HepG2 (cell line): ENCODE measurements at regions not wholly inside any gene's neighbourhood (a gene's known extent, or its start where the extent isn't known, plus 50 kb on each side); places are given as distances from the start of the nearest gene placed in this dataset.

Experiments
- ATAC-seq: fragments of 200-7000 bp; cut with Tn5 transposase; 3 replicates; pipeline ENCODE4 v1.9.1; 2020; ENCODE audit warnings: mild to moderate bottlenecking, moderate library complexity
- BruUV-seq: library from RNA; stranded (reverse); fragments of 400-500 nt; replicated peaks from 2 replicates; lab custom pipeline; 2021; lab: Mats Ljungman, UMichigan
- CTCF ChIA-PET: fragments of 300-600 bp; formaldehyde crosslinking; extraction: SDS; loops from one replicate; lab custom pipeline; 2021; ENCODE audit warnings: low total read pairs, inconsistent platforms, low intra/inter-chr PET ratio; lab: Yijun Ruan, JAX
- POLR2A ChIA-PET: fragments of 350-600 bp; sonication (Branson Sonifier 250); formaldehyde crosslinking; loops from one replicate; lab custom pipeline; 2020; ENCODE audit warnings: antibody characterized with exemption, inconsistent platforms; lab: Yijun Ruan, JAX
- DNase-seq: peaks from one replicate; pipeline ENCODE4 v3.0.0-alpha.2; 2015; ENCODE audit warnings: low spot score
- FAIRE-seq: peaks from 3 replicates; lab custom pipeline; 2011; peaks lifted over from hg19 to GRCh38; lab: Jason Lieb, UNC
- H2AFZ ChIP-seq: one replicate; pipeline ENCODE4 v1.6.1; 2011; ENCODE audit warnings: low read length, inconsistent platforms
- H3K27ac ChIP-seq: fragments of 300-600 bp; 3 replicates; pipeline ENCODE4 v1.8.0; 2011; ENCODE audit warnings: mixed run types, mild to moderate bottlenecking, mixed read lengths, low read length, inconsistent platforms; ENCODE audit not compliant: insufficient read depth; ENCODE audit errors: extremely low read length
- H3K27me3 ChIP-seq, 2 experiments: fragments of 200-600 bp in 1 of 2; 2 replicates in 1 of 2; 3 replicates in 1 of 2; pipeline versions ENCODE4 v1.6.0 to v1.8.0; 2011; ENCODE audit warnings: low read length in 2 of 2, mild to moderate bottlenecking in 2 of 2, moderate library complexity in 2 of 2, inconsistent platforms in 1 of 2; ENCODE audit not compliant: insufficient read depth in 2 of 2, control insufficient read depth in 1 of 2
- H3K36me3 ChIP-seq, 2 experiments: fragments of 200-600 bp in 1 of 2; replicated peaks in 1 of 2; 2 replicates in 1 of 2; 3 replicates in 1 of 2; pipeline versions ENCODE4 v1.5.1 to v1.8.0; 2011; ENCODE audit warnings: low read length in 2 of 2, inconsistent platforms in 1 of 2; ENCODE audit not compliant: insufficient read depth in 2 of 2, control insufficient read depth in 1 of 2
- H3K4me1 ChIP-seq: 2 replicates; pipeline ENCODE4 v1.5.1; 2012; ENCODE audit warnings: low read length, inconsistent platforms; ENCODE audit not compliant: insufficient read depth
- H3K4me2 ChIP-seq: 2 replicates; pipeline ENCODE4 v1.6.0; 2011; ENCODE audit warnings: low read depth, low read length, inconsistent platforms
- H3K4me3 ChIP-seq, 3 experiments: fragments of 200-600 bp in 1 of 3; sonication (generic), shearing (Covaris generic) in 1 of 3; replicated peaks in 1 of 3; 2 replicates each; pipeline ENCODE4 v1.5.1; 2011 to 2016; ENCODE audit warnings: low read length in 3 of 3, inconsistent platforms in 2 of 3, low read depth in 2 of 3, mild to moderate bottlenecking in 2 of 3, control low read depth in 1 of 3, mixed read lengths in 1 of 3; ENCODE audit not compliant: insufficient read depth in 1 of 3
- H3K79me2 ChIP-seq: one replicate; pipeline ENCODE4 v1.6.1; 2011; ENCODE audit warnings: low read length, inconsistent platforms; ENCODE audit not compliant: insufficient read depth
- H3K9ac ChIP-seq: 2 replicates; pipeline ENCODE4 v1.6.0; 2011; ENCODE audit warnings: mild to moderate bottlenecking, low read depth, low read length, inconsistent platforms; ENCODE audit not compliant: insufficient read depth
- H3K9me3 ChIP-seq: 2 replicates; pipeline ENCODE4 v1.5.1; 2012; ENCODE audit warnings: mild to moderate bottlenecking, low read length
- H4K20me1 ChIP-seq: 2 replicates; pipeline ENCODE4 v1.6.0; 2011; ENCODE audit warnings: inconsistent platforms, mild to moderate bottlenecking, low read length, moderate library complexity; ENCODE audit not compliant: insufficient read depth
- ELF3 ChIP-seq: IDR thresholded peaks from 2 replicates; pipeline ENCODE4 v1.6.1; 2016; ENCODE audit warnings: missing genetic modification reagents, missing compliant biosample characterization
- RXRA ChIP-seq: sonication (generic); formaldehyde crosslinking; IDR thresholded peaks from 2 replicates; pipeline ENCODE4 v1.5.1; 2020; ENCODE audit warnings: missing genetic modification reagents
- ZBTB46 ChIP-seq: sonication (generic); formaldehyde crosslinking; IDR thresholded peaks from 2 replicates; pipeline ENCODE4 v1.4.0; 2020; ENCODE audit warnings: mild to moderate bottlenecking, missing genetic modification reagents, borderline replicate concordance
- ZNF234 ChIP-seq: sonication (generic); formaldehyde crosslinking; conservative IDR thresholded peaks from 2 replicates; pipeline ENCODE4 v1.5.1; 2020; ENCODE audit warnings: mild to moderate bottlenecking, missing genetic modification reagents
- ZNF563 ChIP-seq: sonication (generic); formaldehyde crosslinking; IDR thresholded peaks from 2 replicates; pipeline ENCODE4 v1.8.0; 2022; ENCODE audit warnings: mild to moderate bottlenecking, moderate library complexity, missing genetic modification reagents
- ZNF616 ChIP-seq: sonication (generic); formaldehyde crosslinking; IDR thresholded peaks from 2 replicates; pipeline ENCODE4 v1.5.0; 2020; ENCODE audit warnings: low read depth, mild to moderate bottlenecking, missing genetic modification reagents
- WGBS: methylation state at CpG from one replicate; pipeline ENCODE4 v1.1.6; 2017; ENCODE audit warnings: low lambda C conversion rate; 5-methylcytosine and 5-hydroxymethylcytosine counted together
- in situ Hi-C: cut with HindIII; loops from 2 replicates; pipeline ENCODE4 v1.10.0; 2017; ENCODE audit warnings: low pct_unique_long_range_greater_than_20kb; ENCODE audit not compliant: extremely low pct_ligation_motif_present
- intact Hi-C: fragments of 100-400 bp; cut with micrococcal nuclease; formaldehyde crosslinking; loops from one replicate; pipeline ENCODE4 v1.10.0; 2022; ENCODE audit not compliant: unreplicated experiment
- TF ChIP-seq, protein P1 (sequence below): sonication (generic); formaldehyde crosslinking; IDR thresholded peaks from 2 replicates; pipeline ENCODE4 v1.5.0; 2020; ENCODE audit warnings: missing genetic modification reagents, mild to moderate bottlenecking, borderline replicate concordance

DNA sequence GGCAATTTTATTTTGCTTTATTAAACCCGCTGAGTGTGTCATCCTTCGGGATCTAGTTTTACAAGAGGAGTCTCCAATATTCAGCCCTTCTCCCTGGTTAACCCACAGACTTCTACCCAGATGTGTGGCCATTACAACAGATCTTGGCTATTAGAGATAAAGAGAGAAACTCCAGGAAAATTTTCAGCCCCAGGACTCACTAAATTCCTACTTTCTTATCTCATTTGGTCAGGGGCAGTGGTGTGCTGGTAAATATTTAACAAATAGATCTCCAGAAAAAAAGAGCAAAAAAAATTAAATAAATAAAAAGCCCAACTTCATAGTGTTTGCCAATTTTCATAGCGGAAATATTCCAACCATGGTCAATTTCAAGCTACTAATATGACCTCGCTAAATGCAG is 168.4 kb downstream of the RND3 start (continued):
- TF ChIP-seq ZBTB46 (CRISPR knock-in tag) (no peak), ELF3 (no peak), ZNF616 (CRISPR knock-in tag) (no peak), RXRA (CRISPR knock-in tag) (no peak)

- CTCF ChIA-PET: no interaction called here
- intact Hi-C loops: no loop called here
- DNase-seq (no peak), ATAC-seq (no peak), FAIRE-seq (no peak)
- in situ Hi-C loops: no loop called here
- Histone ChIP-seq H3K9me3 (peaks cover 90% of the 10 kb centered on the region), H4K20me1 (no peaks in the 10 kb centered on the region), H3K4me3 (no peak overlapping the region), H3K36me3 (no peaks in the 10 kb centered on the region), H3K27me3 (no peaks in the 10 kb centered on the region), H3K27ac (no peak overlapping the region)
- no TSS peak for BruUV-seq
- WGBS: 43% methylated on average over 4 of the region's 4 CpGs
- TF ChIP-seq ZNF234 (CRISPR knock-in tag): no peak
- TF ChIP-seq ZNF563 (CRISPR knock-in tag): no peak
- TF ChIP-seq, protein P1, sequence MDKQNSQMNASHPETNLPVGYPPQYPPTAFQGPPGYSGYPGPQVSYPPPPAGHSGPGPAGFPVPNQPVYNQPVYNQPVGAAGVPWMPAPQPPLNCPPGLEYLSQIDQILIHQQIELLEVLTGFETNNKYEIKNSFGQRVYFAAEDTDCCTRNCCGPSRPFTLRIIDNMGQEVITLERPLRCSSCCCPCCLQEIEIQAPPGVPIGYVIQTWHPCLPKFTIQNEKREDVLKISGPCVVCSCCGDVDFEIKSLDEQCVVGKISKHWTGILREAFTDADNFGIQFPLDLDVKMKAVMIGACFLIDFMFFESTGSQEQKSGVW (CRISPR knock-in tag): no peak
- TF ChIP-seq, all 625 proteins: peak for 0
- Histone ChIP-seq H3K4me2 (no peak overlapping the region), H3K4me1 (no peaks in the 10 kb centered on the region), H2AFZ (no peak overlapping the region), H3K79me2 (no peaks in the 10 kb centered on the region), H3K9ac (no peak overlapping the region)
- POLR2A ChIA-PET: no interaction called here
Observed at GRCh38 chr2:150312271-150312670, 175.2 kb downstream of the RND3 start.
